Stimulated activated CD4-positive, alpha-beta T cell treated with anti-CD3 and anti-CD28 coated beads, Interleukin-12 subunit alpha, Interleukin-12 subunit beta, amount 100 ng/mL, for 24 hours (primary cell): ENCODE measurements at regions not wholly inside any gene's neighbourhood (a gene's known extent, or its start where the extent isn't known, plus 50 kb on each side); places are given as distances from the start of the nearest gene placed in this dataset.
"Not testable (repeated sequence)": the region's sequence is repeated elsewhere in the genome, so short reads cannot be mapped to it uniquely, and the experiment has no call there.

Experiments used
- DNase-seq, 2 experiments: peaks; one replicate each; pipeline ENCODE4 v3.0.0-alpha.2; 2020; ENCODE audit warnings: low read depth in 2 of 2

- DNase-seq, result no peak
These were observed 90.8 kb downstream of the ARL4C start for GRCh38 chr2:234406085-234406484.

GRCh38 chr2:234405462-234405861, 91.4 kb downstream of the ARL4C start:
- no peak for DNase-seq

GRCh38 chr2:234404957-234405356, 91.9 kb downstream of the ARL4C start:
- DNase-seq, result no peak

- no peak for DNase-seq
These were observed 93.1 kb downstream of the ARL4C start for GRCh38 chr2:234403751-234404150.

- DNase-seq, result no peak
These were observed 93.8 kb downstream of the ARL4C start for GRCh38 chr2:234403074-234403473.

- DNase-seq, result no peak
These were observed 95.5 kb downstream of the ARL4C start for GRCh38 chr2:234401426-234401825.

GRCh38 chr2:234399451-234400246, 97.2 kb downstream of the ARL4C start:
- no peak for DNase-seq

- DNase-seq, result no peak
These were observed 98.3 kb downstream of the ARL4C start for GRCh38 chr2:234398531-234398930.

GRCh38 chr2:234395891-234396420, 100.9 kb downstream of the ARL4C start:
- no peak for DNase-seq

GRCh38 chr2:234394450-234394849, 102.4 kb downstream of the ARL4C start:
- no peak for DNase-seq

GRCh38 chr2:234393354-234393753, 103.5 kb downstream of the ARL4C start:
- DNase-seq, result no peak

- no peak for DNase-seq
These were observed 104.8 kb downstream of the ARL4C start for GRCh38 chr2:234392041-234392615.

GRCh38 chr2:234391625-234392024, 105.3 kb downstream of the ARL4C start:
- DNase-seq, result no peak

- not testable (repeated sequence) for DNase-seq
These were observed 107.2 kb downstream of the ARL4C start for GRCh38 chr2:234389661-234390060.

- no peak for DNase-seq
These were observed 108.3 kb downstream of the ARL4C start for GRCh38 chr2:234388591-234388990.

- DNase-seq, result no peak
These were observed 109.9 kb downstream of the ARL4C start for GRCh38 chr2:234386971-234387370.

- no peak for DNase-seq
These were observed 114.8 kb downstream of the ARL4C start for GRCh38 chr2:234382131-234382530.

- not testable (repeated sequence) for DNase-seq
These were observed 117.9 kb downstream of the ARL4C start for GRCh38 chr2:234378958-234379357.

GRCh38 chr2:234378440-234378839, 118.4 kb downstream of the ARL4C start:
- DNase-seq, result no peak

- DNase-seq, result no peak
These were observed 119.0 kb downstream of the ARL4C start for GRCh38 chr2:234377761-234378391.

- DNase-seq, result no peak
These were observed 120.7 kb downstream of the ARL4C start for GRCh38 chr2:234376229-234376628.

- no peak for DNase-seq
These were observed 121.6 kb downstream of the ARL4C start for GRCh38 chr2:234375176-234375880.
